Neural progenitor cell (in vitro differentiated cells): ENCODE measurements at regions not wholly inside any gene's neighbourhood (a gene's known extent, or its start where the extent isn't known, plus 50 kb on each side); places are given as distances from the start of the nearest gene placed in this dataset.
"Not testable (repeated sequence)": the region's sequence is repeated elsewhere in the genome, so short reads cannot be mapped to it uniquely, and the experiment has no call there.

Experiments used
- DNase-seq: peaks from one replicate; pipeline ENCODE4 v3.0.0-alpha.2; 2016; ENCODE audit warnings: low spot score
- H2AFZ ChIP-seq: fragments of 200-600 bp; sonication (generic); replicated peaks from 2 replicates; pipeline ENCODE4 v1.6.1; 2016; ENCODE audit warnings: antibody characterized with exemption
- H3F3A ChIP-seq: fragments of 200-600 bp; sonication (generic); 2 replicates; pipeline ENCODE4 v1.6.1; 2016; ENCODE audit warnings: antibody characterized with exemption, low read depth
- H3K27ac ChIP-seq: fragments of 200-600 bp; sonication (generic); 2 replicates; pipeline ENCODE4 v1.5.1; 2016; ENCODE audit warnings: mild to moderate bottlenecking
- H3K27me3 ChIP-seq: fragments of 200-600 bp; sonication (generic); 2 replicates; pipeline ENCODE4 v1.6.1; 2016; ENCODE audit warnings: mild to moderate bottlenecking, moderate library complexity
- H3K36me3 ChIP-seq: fragments of 200-600 bp; sonication (generic); 2 replicates; pipeline ENCODE4 v1.5.1; 2016
- H3K4me1 ChIP-seq: fragments of 200-600 bp; sonication (generic); 2 replicates; pipeline ENCODE4 v1.6.1; 2016; ENCODE audit warnings: mixed run types
- H3K4me2 ChIP-seq: fragments of 200-600 bp; sonication (generic); 2 replicates; pipeline ENCODE4 v1.6.1; 2016
- H3K4me3 ChIP-seq: fragments of 200-600 bp; sonication (generic); 2 replicates; pipeline ENCODE4 v1.5.1; 2016
- H3K79me2 ChIP-seq: fragments of 200-600 bp; sonication (generic); 2 replicates; pipeline ENCODE4 v1.6.1; 2016; ENCODE audit warnings: low read depth
- H3K9ac ChIP-seq: fragments of 200-600 bp; sonication (generic); 2 replicates; pipeline ENCODE4 v1.6.1; 2016
- H3K9me3 ChIP-seq: fragments of 200-600 bp; sonication (generic); 2 replicates; pipeline ENCODE4 v1.5.1; 2016; ENCODE audit warnings: low read depth
- H4K20me1 ChIP-seq: fragments of 200-600 bp; sonication (generic); 2 replicates; pipeline ENCODE4 v1.6.1; 2016; ENCODE audit warnings: low read depth
- H3K27ac Mint-ChIP-seq: 3 replicates; pipeline ENCODE4 v1.8.0; 2021; ENCODE audit warnings: mixed read lengths
- H3K27me3 Mint-ChIP-seq: 2 replicates; pipeline ENCODE4 v1.8.0; 2022; ENCODE audit warnings: low read depth, mild to moderate bottlenecking, inconsistent platforms, moderate library complexity, mixed read lengths; ENCODE audit not compliant: insufficient read depth
- H3K36me3 Mint-ChIP-seq: 3 replicates; pipeline ENCODE4 v1.8.0; 2021; ENCODE audit warnings: mixed read lengths
- H3K4me1 Mint-ChIP-seq: 3 replicates; pipeline ENCODE4 v1.8.0; 2021; ENCODE audit warnings: mixed read lengths
- H3K4me3 Mint-ChIP-seq: 3 replicates; pipeline ENCODE4 v1.8.0; 2021; ENCODE audit warnings: mild to moderate bottlenecking, moderate library complexity, mixed read lengths
- H3K9me3 Mint-ChIP-seq: 3 replicates; pipeline ENCODE4 v1.8.0; 2020; ENCODE audit warnings: mixed read lengths
- CTCF ChIP-seq: fragments of 200-600 bp; sonication (generic); IDR thresholded peaks from 2 replicates; pipeline ENCODE4 v1.5.1; 2017; ENCODE audit warnings: antibody characterized with exemption, mild to moderate bottlenecking
- EZH2 ChIP-seq: fragments of 200-600 bp; sonication (generic); IDR thresholded peaks from 2 replicates; pipeline ENCODE4 v1.6.1; 2017; ENCODE audit warnings: antibody characterized with exemption, mild to moderate bottlenecking, moderate library complexity
- EZH2phosphoT487 ChIP-seq: fragments of 200-600 bp; sonication (generic); IDR thresholded peaks from 2 replicates; pipeline ENCODE4 v1.6.1; 2017; ENCODE audit warnings: antibody characterized with exemption

- H3F3A ChIP-seq = no peaks in the 10 kb centered on the region
- H3K9ac ChIP-seq = no peak overlapping the region
- H3K27me3 ChIP-seq = no peaks in the 10 kb centered on the region
- no peaks in the 10 kb centered on the region for H3K36me3 ChIP-seq
- Mint-ChIP-seq H3K4me3 (no peak overlapping the region), H3K27ac (no peak overlapping the region), H3K36me3 (no peaks in the 10 kb centered on the region), H3K27me3 (no peaks in the 10 kb centered on the region), H3K4me1 (no peaks in the 10 kb centered on the region), H3K9me3 (peaks cover 2% of the 10 kb centered on the region)
- no peaks in the 10 kb centered on the region for H3K4me1 ChIP-seq
- H3K27ac ChIP-seq = no peak overlapping the region
- no peaks in the 10 kb centered on the region for H3K79me2 ChIP-seq
- no peak for DNase-seq
- no peak overlapping the region for H3K4me2 ChIP-seq
- no peak overlapping the region for H3K4me3 ChIP-seq
- H3K9me3 ChIP-seq = no peaks in the 10 kb centered on the region
- H4K20me1 ChIP-seq = no peaks in the 10 kb centered on the region
- no peak for TF ChIP-seq CTCF
- TF ChIP-seq EZH2phosphoT487 = no peak
- no peak for TF ChIP-seq EZH2
- no peak overlapping the region for H2AFZ ChIP-seq
Measured at GRCh38 chr1:185433667-185434066, 116.6 kb upstream of the IVNS1ABP start.

GRCh38 chr1:185432948-185433347, 115.9 kb upstream of the IVNS1ABP start:
- Histone ChIP-seq H3F3A (no peaks in the 10 kb centered on the region), H3K4me3 (no peak overlapping the region), H3K9ac (no peak overlapping the region), H4K20me1 (no peaks in the 10 kb centered on the region), H3K36me3 (no peaks in the 10 kb centered on the region), H3K9me3 (no peaks in the 10 kb centered on the region), H3K27me3 (no peaks in the 10 kb centered on the region), H3K79me2 (no peaks in the 10 kb centered on the region), H3K27ac (no peak overlapping the region), H2AFZ (no peak overlapping the region), H3K4me2 (no peak overlapping the region), H3K4me1 (no peaks in the 10 kb centered on the region)
- H3K4me3 Mint-ChIP-seq = no peak overlapping the region
- H3K27me3 Mint-ChIP-seq = no peaks in the 10 kb centered on the region
- H3K9me3 Mint-ChIP-seq = peaks cover 2% of the 10 kb centered on the region
- H3K36me3 Mint-ChIP-seq = no peaks in the 10 kb centered on the region
- H3K27ac Mint-ChIP-seq = no peak overlapping the region
- no peak for TF ChIP-seq EZH2
- no peak for DNase-seq
- no peaks in the 10 kb centered on the region for H3K4me1 Mint-ChIP-seq

DNA sequence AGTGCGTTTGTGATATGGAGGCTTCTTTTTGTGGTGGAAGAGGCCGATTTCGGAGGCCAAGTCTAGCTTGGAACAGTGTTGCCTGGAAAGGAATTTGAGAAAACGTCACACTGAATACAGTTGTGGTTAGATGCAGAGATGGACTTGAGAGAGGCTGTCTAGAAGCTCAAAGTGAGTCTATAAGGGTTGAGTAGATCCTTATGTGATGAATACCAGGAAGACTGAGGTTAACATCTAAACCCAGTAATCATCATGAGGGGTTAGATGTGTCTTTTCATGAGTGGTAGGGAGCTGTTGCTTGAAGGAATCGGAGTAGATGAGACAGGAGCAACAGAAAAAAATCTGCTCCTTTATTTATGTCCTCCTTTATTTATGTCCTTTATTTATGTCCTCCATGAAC, 114.6 kb upstream of the IVNS1ABP start:
- no peak overlapping the region for H3K27ac Mint-ChIP-seq
- no peaks in the 10 kb centered on the region for H3K4me1 ChIP-seq
- no peaks in the 10 kb centered on the region for H3K36me3 Mint-ChIP-seq

GRCh38 chr1:185429668-185430067, 112.6 kb upstream of the IVNS1ABP start:
- not testable (repeated sequence) for H3K9me3 Mint-ChIP-seq, H3K4me1 ChIP-seq, H3K4me3 ChIP-seq, H3K9me3 ChIP-seq, H3K27me3 Mint-ChIP-seq, H2AFZ ChIP-seq, H4K20me1 ChIP-seq, H3K9ac ChIP-seq, H3K79me2 ChIP-seq, H3K4me2 ChIP-seq, H3F3A ChIP-seq, H3K27ac Mint-ChIP-seq, H3K36me3 Mint-ChIP-seq, DNase-seq, H3K36me3 ChIP-seq, H3K4me3 Mint-ChIP-seq, H3K27me3 ChIP-seq, H3K4me1 Mint-ChIP-seq, H3K27ac ChIP-seq

More for the DNA sequence above, 114.6 kb upstream of the IVNS1ABP start:
- no peak overlapping the region for H3K4me3 Mint-ChIP-seq
- H3K27me3 ChIP-seq = no peaks in the 10 kb centered on the region
- no peak overlapping the region for H3K4me3 ChIP-seq
- no peak overlapping the region for H3K27ac ChIP-seq
- no peaks in the 10 kb centered on the region for H3K9me3 ChIP-seq
- peaks cover 2% of the 10 kb centered on the region for H3K9me3 Mint-ChIP-seq
- H3K4me1 Mint-ChIP-seq = no peaks in the 10 kb centered on the region
- TF ChIP-seq EZH2phosphoT487 (no peak), CTCF (no peak)
- H2AFZ ChIP-seq = no peak overlapping the region
- no peak overlapping the region for H3K9ac ChIP-seq
- no peaks in the 10 kb centered on the region for H3F3A ChIP-seq
- no peaks in the 10 kb centered on the region for H4K20me1 ChIP-seq
- no peak for DNase-seq
- no peaks in the 10 kb centered on the region for H3K27me3 Mint-ChIP-seq
- H3K36me3 ChIP-seq = no peaks in the 10 kb centered on the region
- no peaks in the 10 kb centered on the region for H3K79me2 ChIP-seq
- H3K4me2 ChIP-seq = no peak overlapping the region
